GM12872 (cell line): ENCODE measurements at regions not wholly inside any gene's neighbourhood (a gene's known extent, or its start where the extent isn't known, plus 50 kb on each side); places are given as distances from the start of the nearest gene placed in this dataset.

ENCODE experiments used
- TF ChIP-seq, protein P1 (sequence below): IDR thresholded peaks from 3 replicates; pipeline ENCODE4 v1.5.1; 2011; ENCODE audit warnings: low read depth, mild to moderate bottlenecking, low read length, moderate library complexity; ENCODE audit not compliant: insufficient read depth

DNA sequence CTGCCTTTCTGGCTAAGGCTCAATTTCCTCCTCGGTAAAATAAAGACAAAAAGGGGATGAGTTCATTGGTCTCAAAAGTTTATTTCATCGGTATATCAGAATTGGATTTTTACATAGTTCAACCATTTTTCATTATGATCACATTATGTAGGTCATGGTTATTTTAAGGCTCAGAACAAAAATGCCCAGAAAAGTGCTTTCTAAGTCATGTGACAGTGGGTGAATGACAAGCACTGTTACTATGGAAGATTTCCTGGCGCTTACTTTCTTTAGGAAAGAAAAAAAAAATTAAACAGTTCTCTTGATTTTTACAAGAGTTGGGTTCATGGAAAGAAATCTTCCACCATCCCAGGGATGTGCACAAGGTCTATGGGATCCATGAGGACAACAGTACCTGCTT lies 117.9 kb upstream of the CES5A start:
- TF ChIP-seq, protein P1, sequence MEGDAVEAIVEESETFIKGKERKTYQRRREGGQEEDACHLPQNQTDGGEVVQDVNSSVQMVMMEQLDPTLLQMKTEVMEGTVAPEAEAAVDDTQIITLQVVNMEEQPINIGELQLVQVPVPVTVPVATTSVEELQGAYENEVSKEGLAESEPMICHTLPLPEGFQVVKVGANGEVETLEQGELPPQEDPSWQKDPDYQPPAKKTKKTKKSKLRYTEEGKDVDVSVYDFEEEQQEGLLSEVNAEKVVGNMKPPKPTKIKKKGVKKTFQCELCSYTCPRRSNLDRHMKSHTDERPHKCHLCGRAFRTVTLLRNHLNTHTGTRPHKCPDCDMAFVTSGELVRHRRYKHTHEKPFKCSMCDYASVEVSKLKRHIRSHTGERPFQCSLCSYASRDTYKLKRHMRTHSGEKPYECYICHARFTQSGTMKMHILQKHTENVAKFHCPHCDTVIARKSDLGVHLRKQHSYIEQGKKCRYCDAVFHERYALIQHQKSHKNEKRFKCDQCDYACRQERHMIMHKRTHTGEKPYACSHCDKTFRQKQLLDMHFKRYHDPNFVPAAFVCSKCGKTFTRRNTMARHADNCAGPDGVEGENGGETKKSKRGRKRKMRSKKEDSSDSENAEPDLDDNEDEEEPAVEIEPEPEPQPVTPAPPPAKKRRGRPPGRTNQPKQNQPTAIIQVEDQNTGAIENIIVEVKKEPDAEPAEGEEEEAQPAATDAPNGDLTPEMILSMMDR, result no peak

DNA sequence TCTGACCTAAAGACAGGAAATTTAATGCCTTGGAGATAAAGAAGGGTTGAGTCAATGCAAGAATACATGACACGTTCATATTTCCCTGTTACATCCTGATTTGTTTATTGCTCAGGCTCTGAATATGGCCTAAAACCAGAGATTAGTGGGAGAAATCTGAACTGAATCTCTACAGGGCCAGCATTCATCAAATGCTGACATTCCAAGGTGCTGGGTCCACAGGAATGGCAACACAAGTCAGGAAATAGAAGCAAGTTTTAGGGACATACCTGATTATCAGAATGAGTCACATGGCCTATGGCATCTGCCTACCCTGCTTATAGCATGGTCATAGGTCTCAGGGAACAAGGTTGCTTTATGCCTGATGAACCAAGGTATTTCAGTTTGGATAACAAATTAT lies 117.4 kb upstream of the CES5A start:
- TF ChIP-seq, protein P1, result no peak

DNA sequence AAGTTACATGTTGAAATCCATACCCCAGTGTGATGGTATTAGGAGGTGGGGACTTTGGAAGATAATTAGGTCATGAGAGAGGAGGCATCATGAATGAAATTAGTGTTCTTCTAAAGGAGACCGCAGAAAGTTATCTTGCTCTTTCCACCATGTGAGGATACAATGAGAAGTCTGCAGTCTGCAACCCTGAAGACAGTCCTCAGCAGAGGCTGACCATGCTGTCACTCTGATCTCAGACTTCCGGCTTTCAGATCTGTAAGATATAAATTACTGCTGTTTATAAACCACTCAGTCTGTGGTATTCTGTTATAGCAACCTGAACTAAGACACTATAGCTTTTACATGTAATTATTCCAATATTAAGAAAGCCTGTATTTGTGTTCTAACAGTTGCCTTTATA lies 116.7 kb upstream of the CES5A start:
- TF ChIP-seq, protein P1, result no peak

DNA sequence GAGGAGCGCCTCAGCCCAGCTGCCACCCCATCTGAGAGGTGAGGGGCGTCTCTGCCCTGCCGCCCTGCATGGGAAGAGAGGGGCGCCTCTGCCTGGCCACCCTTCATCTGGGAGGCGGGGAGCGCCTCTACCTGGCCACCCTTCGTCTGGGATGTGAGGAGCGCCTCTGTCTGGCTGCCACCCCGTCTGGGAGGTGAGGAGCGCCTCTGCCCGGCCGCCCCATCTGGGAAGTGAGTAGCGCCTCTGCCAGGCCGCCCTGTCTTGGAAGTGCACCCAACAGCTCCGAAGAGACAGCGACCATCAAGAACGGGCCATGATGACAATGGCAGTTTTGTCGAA lies 114.4 kb upstream of the CES5A start:
- TF ChIP-seq, protein P1, result no peak

DNA sequence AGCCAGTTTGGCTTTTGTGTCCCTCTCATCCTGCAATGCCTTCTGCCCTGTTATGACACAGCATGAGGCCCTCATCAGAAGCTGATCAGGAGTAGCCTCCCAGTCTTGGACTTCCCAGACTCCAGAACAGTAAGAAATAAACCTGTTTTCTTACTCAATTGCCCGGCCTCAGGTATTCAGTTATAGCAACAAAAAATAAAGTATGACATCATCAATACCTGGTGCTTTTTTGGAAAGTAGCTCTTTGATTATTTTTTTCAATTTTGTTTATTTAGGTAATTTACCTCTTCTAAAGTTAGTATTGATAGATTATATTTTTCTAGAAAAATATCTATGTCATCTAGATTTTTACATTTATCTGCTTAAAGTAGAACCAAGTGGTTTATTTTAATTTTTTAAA lies 112.8 kb upstream of the CES5A start:
- TF ChIP-seq, protein P1, result no peak

DNA sequence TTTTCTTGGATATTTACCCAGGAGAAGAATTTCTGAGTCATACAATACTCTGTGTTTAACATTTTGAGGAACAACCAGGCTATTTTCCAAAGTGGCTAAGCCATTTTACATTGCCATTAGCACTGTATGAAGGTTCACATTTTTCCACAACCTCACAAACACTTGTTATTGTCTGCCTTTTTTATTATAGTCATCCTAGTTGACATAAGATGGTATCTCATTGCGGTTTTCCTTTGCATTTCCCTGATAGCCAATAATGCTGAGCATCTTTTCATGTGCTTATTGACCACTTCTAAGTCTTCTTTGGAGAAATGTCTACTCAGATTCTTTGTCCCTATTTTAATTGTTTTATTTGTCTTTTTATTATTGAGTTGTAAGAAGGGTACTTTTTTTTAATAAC lies 107.4 kb upstream of the CES5A start:
- TF ChIP-seq, protein P1, result no peak

DNA sequence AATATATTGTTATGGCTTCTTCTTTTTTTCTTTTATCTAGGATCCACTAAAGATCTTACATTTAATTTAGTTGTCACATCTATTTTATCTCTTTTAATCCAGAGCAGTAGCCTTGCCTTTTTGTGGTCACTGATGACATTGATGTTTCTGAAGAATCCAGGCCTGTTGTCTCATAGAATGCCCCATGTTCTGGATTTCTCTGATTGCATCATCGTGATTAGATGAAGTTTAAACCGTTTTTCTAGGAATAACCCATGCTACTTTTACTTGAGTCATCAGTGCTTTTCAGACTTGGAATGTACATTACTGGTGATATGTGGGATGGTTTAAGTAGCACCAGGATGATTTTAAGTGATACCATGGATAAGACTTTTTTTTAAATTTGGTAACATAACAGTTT lies 106.4 kb upstream of the CES5A start:
- TF ChIP-seq, protein P1, result no peak

- TF ChIP-seq, protein P1, result no peak
Measured at GRCh38 chr16:55976815-55977214, 101.6 kb upstream of the CES5A start.
